Loucy (cell line): ENCODE measurements at regions not wholly inside any gene's neighbourhood (a gene's known extent, or its start where the extent isn't known, plus 50 kb on each side); places are given as distances from the start of the nearest gene placed in this dataset.

ENCODE experiments used
- H2AFZ ChIP-seq: fragments of 200-600 bp; sonication (generic); 2 replicates; pipeline ENCODE4 v1.6.0; 2016; ENCODE audit warnings: antibody characterized with exemption, mild to moderate bottlenecking, low read length, moderate library complexity
- H3F3A ChIP-seq: fragments of 200-600 bp; 2 replicates; pipeline ENCODE4 v1.6.0; 2016; ENCODE audit warnings: antibody characterized with exemption, low read depth, mild to moderate bottlenecking
- H3K27me3 ChIP-seq: fragments of 200-600 bp; sonication (generic); 2 replicates; pipeline ENCODE4 v1.6.1; 2014; ENCODE audit warnings: low read length, mild to moderate bottlenecking; ENCODE audit not compliant: insufficient read depth, poor library complexity, severe bottlenecking
- H3K36me3 ChIP-seq: fragments of 200-600 bp; sonication (generic); 2 replicates; pipeline ENCODE4 v1.6.1; 2016; ENCODE audit warnings: low read length; ENCODE audit not compliant: insufficient read depth
- H3K4me1 ChIP-seq: fragments of 200-600 bp; sonication (generic); 2 replicates; pipeline ENCODE4 v1.5.1; 2014; ENCODE audit warnings: low read length, mild to moderate bottlenecking; ENCODE audit not compliant: insufficient read depth, poor library complexity, severe bottlenecking
- H3K4me2 ChIP-seq: fragments of 200-600 bp; sonication (generic); 2 replicates; pipeline ENCODE4 v1.6.0; 2014; ENCODE audit warnings: antibody characterized with exemption, low read length, low read depth, mild to moderate bottlenecking; ENCODE audit not compliant: poor library complexity, severe bottlenecking
- H3K4me3 ChIP-seq: fragments of 200-600 bp; sonication (generic); 2 replicates; pipeline ENCODE4 v1.5.1; 2014; ENCODE audit warnings: low read length, mild to moderate bottlenecking, mixed read lengths; ENCODE audit not compliant: poor library complexity, severe bottlenecking
- H3K79me2 ChIP-seq: fragments of 200-600 bp; sonication (generic); 2 replicates; pipeline ENCODE4 v1.6.1; 2014; ENCODE audit warnings: low read length; ENCODE audit not compliant: insufficient read depth
- H3K9ac ChIP-seq: fragments of 200-600 bp; sonication (generic); 2 replicates; pipeline ENCODE4 v1.6.0; 2014; ENCODE audit warnings: mild to moderate bottlenecking, low read depth, low read length, moderate library complexity; ENCODE audit not compliant: poor library complexity, severe bottlenecking
- H3K9me2 ChIP-seq: fragments of 200-600 bp; sonication (generic); replicated peaks from 2 replicates; pipeline ENCODE4 v1.6.1; 2016; ENCODE audit warnings: low read depth, low read length, mixed read lengths
- H3K9me3 ChIP-seq: fragments of 200-600 bp; sonication (generic); 2 replicates; pipeline ENCODE4 v1.6.1; 2014; ENCODE audit warnings: mild to moderate bottlenecking, antibody characterized with exemption, low read length, low read depth; ENCODE audit not compliant: insufficient read depth
- H4K20me1 ChIP-seq: fragments of 200-600 bp; sonication (generic); 2 replicates; pipeline ENCODE4 v1.6.0; 2014; ENCODE audit warnings: antibody characterized with exemption, low read length, mild to moderate bottlenecking; ENCODE audit not compliant: insufficient read depth, poor library complexity, severe bottlenecking
- EZH2phosphoT487 ChIP-seq: fragments of 200-600 bp; IDR thresholded peaks from 2 replicates; pipeline ENCODE4 v1.6.1; 2018; ENCODE audit warnings: antibody characterized with exemption, mild to moderate bottlenecking, moderate library complexity, borderline replicate concordance
- TF ChIP-seq, protein P1 (sequence below): fragments of 200-600 bp; sonication (generic); conservative IDR thresholded peaks from 2 replicates; pipeline ENCODE4 v1.5.1; 2014; ENCODE audit warnings: mild to moderate bottlenecking, antibody characterized with exemption, low read length

DNA sequence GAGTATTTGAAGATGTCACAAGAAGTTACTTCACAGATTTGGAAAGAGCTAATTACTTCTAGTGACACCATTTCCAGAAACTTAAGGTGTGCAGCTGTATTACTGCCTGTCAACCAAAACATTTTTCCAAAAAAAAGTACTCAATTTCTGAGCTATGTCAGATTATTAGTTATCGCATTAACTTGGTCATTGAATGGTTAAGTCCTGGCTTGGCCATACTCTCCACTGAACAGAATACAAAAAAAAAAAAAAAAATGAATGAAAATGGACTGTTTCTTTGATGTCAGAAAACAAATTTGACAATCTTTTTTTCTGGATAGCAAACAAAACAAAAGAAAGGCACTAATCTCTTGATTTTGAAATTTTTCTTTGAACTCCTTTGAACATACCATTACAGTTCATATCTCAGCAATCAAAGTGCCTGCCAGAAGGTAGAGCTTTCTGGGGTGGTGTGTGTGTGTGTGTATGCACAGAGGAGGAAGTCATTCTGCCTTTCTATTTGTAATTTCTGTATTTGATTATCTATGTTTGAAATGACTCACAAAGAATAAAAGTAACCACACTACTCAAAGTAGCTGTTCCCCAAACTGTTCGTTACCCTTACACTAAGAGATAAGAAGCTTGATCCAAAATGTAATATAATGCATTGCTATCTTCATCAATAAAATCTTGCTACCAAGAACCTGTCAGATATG is 210.8 kb upstream of the FUT9 start:
- H3K4me3 ChIP-seq = no peak overlapping the region
- H3K9me3 ChIP-seq = no peaks in the 10 kb centered on the region
- H3K4me1 ChIP-seq = no peaks in the 10 kb centered on the region
- H4K20me1 ChIP-seq = no peaks in the 10 kb centered on the region
- H3K4me2 ChIP-seq = no peak overlapping the region
- H3K36me3 ChIP-seq = no peaks in the 10 kb centered on the region
- H2AFZ ChIP-seq = no peak overlapping the region
- H3F3A ChIP-seq = no peaks in the 10 kb centered on the region
- no peaks in the 10 kb centered on the region for H3K79me2 ChIP-seq
- TF ChIP-seq, protein P1, sequence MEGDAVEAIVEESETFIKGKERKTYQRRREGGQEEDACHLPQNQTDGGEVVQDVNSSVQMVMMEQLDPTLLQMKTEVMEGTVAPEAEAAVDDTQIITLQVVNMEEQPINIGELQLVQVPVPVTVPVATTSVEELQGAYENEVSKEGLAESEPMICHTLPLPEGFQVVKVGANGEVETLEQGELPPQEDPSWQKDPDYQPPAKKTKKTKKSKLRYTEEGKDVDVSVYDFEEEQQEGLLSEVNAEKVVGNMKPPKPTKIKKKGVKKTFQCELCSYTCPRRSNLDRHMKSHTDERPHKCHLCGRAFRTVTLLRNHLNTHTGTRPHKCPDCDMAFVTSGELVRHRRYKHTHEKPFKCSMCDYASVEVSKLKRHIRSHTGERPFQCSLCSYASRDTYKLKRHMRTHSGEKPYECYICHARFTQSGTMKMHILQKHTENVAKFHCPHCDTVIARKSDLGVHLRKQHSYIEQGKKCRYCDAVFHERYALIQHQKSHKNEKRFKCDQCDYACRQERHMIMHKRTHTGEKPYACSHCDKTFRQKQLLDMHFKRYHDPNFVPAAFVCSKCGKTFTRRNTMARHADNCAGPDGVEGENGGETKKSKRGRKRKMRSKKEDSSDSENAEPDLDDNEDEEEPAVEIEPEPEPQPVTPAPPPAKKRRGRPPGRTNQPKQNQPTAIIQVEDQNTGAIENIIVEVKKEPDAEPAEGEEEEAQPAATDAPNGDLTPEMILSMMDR = no peak
- TF ChIP-seq EZH2phosphoT487 = no peak
- no peaks in the 10 kb centered on the region for H3K9me2 ChIP-seq
- no peaks in the 10 kb centered on the region for H3K27me3 ChIP-seq
- H3K9ac ChIP-seq = no peak overlapping the region

DNA sequence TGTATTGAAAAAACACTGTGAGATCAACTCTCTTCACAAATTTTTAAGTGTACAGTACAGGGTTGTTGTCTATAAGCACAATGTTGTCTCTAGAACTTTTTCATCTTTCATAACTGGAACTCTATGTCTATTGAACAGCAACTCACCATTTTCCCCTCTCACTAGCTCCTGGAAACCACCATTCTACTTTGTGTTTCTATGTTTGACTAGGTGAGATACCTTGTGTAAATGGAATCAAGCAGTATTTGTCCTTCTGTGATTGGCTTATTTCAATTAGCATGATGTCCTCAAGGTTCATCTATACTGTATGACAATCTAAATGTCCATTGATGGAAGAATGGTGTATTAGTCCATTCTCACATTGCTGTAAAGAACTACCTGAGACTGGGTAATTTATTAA is 210.1 kb upstream of the FUT9 start:
- no peak overlapping the region for H3K4me2 ChIP-seq
- no peaks in the 10 kb centered on the region for H4K20me1 ChIP-seq
- no peaks in the 10 kb centered on the region for H3K4me1 ChIP-seq
- H2AFZ ChIP-seq = no peak overlapping the region
- H3K4me3 ChIP-seq = no peak overlapping the region
- H3K79me2 ChIP-seq = no peaks in the 10 kb centered on the region
- no peaks in the 10 kb centered on the region for H3K36me3 ChIP-seq
- no peak overlapping the region for H3K9ac ChIP-seq
- no peaks in the 10 kb centered on the region for H3K9me2 ChIP-seq
- TF ChIP-seq, protein P1 = no peak
- no peak for TF ChIP-seq EZH2phosphoT487
- H3F3A ChIP-seq = no peaks in the 10 kb centered on the region
- H3K9me3 ChIP-seq = no peaks in the 10 kb centered on the region
- H3K27me3 ChIP-seq = no peaks in the 10 kb centered on the region

DNA sequence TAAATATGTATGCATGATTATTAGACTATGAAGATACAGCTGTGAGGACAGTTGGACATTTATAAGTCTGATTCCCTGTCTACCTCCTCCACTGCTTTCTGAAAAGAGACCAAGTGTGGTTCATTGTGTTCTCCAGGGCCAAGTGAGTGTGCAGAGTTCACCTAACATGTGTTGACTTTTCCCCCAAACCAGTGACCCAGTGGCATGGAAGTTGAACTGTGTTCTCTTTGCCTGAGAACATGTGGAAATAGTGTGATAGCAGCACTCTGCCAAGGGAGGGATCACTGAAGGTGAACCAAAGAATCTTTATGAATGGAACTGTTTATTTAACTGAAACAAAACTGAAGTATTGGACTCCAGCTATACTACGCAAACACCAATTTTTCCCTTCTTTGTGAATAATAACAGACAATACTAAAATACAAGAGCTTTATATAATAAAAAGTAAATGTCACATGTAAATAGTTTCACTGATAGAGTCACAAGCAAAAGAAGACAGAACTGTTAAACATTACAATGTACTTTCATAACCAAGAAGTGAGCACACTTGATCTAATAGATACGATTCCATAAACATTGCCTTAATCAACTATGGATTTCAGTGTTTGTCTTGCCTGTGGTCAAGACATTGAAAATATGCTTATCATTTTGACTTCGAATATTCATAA is 200.3 kb upstream of the FUT9 start:
- TF ChIP-seq EZH2phosphoT487 = no peak
- TF ChIP-seq, protein P1 = no peak
- no peaks in the 10 kb centered on the region for H3K36me3 ChIP-seq
- no peaks in the 10 kb centered on the region for H3F3A ChIP-seq
- H3K9me3 ChIP-seq = no peaks in the 10 kb centered on the region
- H3K27me3 ChIP-seq = no peaks in the 10 kb centered on the region
- no peaks in the 10 kb centered on the region for H3K79me2 ChIP-seq
- no peak overlapping the region for H3K9ac ChIP-seq
- H3K4me3 ChIP-seq = no peak overlapping the region
- no peaks in the 10 kb centered on the region for H4K20me1 ChIP-seq
- no peaks in the 10 kb centered on the region for H3K9me2 ChIP-seq
- H2AFZ ChIP-seq = no peak overlapping the region
- no peaks in the 10 kb centered on the region for H3K4me1 ChIP-seq
- H3K4me2 ChIP-seq = no peak overlapping the region
